ENCODE measurements at regions not wholly inside any gene's neighbourhood (a gene's known extent, or its start where the extent isn't known, plus 50 kb on each side); places are given as distances from the start of the nearest gene placed in this dataset.

DNA sequence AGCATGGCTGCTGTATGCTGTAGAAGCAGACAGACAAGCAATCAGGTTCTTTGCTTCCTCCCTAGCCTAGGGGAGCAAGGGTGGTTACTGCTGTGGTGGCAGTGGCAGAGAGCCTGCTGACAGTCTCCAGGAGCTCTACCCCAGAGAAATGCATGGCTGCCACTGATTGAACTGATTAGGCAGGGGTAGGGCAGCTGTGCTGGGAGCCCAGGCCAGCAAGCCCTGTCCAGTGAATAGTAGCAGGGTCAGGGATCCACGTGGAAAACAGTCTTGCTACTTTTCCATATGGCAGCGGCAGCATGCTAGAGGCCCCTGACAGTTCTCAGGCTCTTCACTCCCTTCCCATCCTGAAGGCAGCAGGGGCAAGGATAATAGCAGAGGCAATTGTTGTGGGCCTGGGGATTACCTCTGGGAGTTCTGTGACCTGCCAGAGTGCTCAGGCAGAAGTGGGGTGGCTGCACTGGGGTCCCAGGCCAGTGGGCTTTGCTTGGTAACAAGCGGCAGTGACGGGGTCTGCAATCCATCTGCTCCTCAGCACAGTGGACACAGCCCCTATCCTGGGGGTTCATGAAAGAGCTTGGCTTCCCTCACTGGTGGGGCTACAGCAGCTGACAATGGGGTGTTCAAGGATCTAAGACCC is 558.8 kb upstream of the GHITM start:
- H3K27ac ChIP-seq: no peak overlapping the region
- TF ChIP-seq ZFX (IDR thresholded peaks at IDR 0.05): no peak
- TF ChIP-seq, protein P1, sequence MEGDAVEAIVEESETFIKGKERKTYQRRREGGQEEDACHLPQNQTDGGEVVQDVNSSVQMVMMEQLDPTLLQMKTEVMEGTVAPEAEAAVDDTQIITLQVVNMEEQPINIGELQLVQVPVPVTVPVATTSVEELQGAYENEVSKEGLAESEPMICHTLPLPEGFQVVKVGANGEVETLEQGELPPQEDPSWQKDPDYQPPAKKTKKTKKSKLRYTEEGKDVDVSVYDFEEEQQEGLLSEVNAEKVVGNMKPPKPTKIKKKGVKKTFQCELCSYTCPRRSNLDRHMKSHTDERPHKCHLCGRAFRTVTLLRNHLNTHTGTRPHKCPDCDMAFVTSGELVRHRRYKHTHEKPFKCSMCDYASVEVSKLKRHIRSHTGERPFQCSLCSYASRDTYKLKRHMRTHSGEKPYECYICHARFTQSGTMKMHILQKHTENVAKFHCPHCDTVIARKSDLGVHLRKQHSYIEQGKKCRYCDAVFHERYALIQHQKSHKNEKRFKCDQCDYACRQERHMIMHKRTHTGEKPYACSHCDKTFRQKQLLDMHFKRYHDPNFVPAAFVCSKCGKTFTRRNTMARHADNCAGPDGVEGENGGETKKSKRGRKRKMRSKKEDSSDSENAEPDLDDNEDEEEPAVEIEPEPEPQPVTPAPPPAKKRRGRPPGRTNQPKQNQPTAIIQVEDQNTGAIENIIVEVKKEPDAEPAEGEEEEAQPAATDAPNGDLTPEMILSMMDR (conservative IDR thresholded peaks at IDR 0.05): no peak

DNA sequence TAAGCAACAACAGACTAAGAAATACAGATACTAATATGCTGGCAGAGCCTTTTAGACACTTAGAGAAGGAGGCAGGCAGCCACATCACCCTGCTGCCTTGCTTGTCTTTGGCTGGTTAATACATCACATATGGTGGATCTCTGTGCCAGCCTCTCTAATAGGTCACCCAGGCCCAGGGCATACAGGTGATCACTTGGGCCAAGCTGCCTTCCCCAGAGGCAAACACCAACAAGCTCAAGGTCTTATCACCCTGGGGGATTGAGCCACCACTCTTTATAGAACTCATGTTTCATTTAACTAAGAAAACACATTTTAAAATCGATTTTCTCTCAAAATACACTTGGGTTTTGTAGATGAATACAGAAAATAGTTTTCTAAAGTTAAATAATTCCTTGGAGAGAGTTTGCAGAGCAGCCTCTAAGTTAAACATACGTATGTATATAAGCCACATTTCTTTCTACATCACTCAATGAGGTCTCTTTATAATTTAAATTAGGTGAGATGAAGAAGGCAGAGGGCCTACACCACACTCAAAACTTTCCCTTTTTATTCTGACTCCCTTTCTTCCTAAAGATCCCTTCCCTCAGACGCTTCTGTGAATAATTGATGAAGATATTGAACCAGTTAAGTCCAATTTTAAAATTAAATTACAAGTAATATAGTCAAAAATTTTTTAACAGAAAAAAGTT is 556.8 kb upstream of the GHITM start:
- TF ChIP-seq ZFX (IDR thresholded peaks at IDR 0.05): no peak
- TF ChIP-seq, protein P1 (conservative IDR thresholded peaks at IDR 0.05): no peak
- H3K27ac ChIP-seq: no peak overlapping the region

DNA sequence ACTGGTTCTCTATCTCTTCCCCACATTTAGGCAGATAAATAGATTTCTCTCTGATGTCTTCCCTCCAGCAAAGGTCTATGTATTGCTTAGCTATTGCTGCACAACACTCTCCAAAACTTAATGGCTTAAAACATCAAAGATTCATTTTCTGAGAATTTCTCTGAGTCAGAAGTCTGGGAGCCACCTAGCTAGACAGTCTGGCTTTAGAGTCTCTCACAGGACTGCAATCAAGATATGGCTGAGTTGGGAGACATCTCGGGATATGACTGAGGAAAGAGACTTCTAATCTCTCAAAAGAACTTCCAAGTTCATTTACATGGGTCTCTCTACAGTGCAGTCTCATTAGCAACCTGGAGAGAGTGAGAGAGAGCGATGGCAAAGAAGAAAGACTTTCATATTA is 553.6 kb upstream of the GHITM start:
- no peak for TF ChIP-seq ZFX (IDR thresholded peaks at IDR 0.05)
- TF ChIP-seq, protein P1 (conservative IDR thresholded peaks at IDR 0.05): no peak
- H3K27ac ChIP-seq: no peak overlapping the region

DNA sequence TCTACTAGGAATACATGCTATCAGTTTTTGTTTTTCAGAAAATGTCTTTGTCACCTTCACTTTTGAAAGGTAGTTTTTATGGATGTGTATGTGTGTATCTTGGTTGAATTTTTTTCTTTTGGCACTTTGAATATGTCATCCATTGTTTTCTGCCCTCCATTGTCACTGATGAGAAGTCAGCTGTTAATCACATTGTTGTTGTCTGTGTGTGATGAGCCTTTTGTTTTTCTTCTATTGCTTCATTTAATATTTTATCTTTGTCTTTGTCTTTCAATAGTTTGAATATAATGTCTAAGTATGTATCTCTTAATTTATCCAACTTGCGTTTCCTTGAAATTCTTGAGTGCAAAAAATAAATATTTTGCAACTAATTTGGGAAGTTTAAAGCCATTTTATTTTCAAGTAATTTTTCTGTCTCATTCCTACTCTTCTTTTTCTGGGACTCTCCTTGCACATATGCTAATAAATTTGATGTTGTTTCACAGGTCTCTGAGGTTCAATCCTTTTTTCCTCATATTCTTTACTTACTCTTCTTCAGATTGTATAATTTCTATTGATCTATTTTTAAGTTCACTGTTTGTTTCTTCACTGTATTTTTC is 546.9 kb upstream of the GHITM start:
- TF ChIP-seq, protein P1 (conservative IDR thresholded peaks at IDR 0.05): no peak
- no peak for TF ChIP-seq ZFX (IDR thresholded peaks at IDR 0.05)
- H3K27ac ChIP-seq: no peak overlapping the region

DNA sequence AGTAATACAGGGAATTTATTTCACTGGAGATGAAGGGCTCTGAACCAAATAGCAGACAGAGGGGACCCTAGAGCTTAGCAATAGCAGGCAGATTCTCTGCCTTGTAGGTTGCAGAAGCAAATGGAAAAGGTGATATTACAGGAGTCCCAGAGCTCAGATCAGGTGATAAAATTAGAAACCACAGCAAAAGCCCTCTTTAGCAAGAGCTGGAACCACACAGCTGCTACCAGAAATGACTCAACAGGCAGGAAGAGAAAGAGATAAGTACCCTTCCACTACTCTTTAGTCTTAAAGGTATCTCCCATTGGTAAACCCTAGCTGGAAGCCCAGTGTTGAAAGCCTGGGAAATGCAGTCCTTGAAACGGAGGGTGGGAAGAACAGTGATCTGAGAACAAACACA is 535.6 kb upstream of the GHITM start:
- H3K27ac ChIP-seq: no peak overlapping the region
- TF ChIP-seq ZFX (IDR thresholded peaks at IDR 0.05): no peak
- TF ChIP-seq, protein P1 (conservative IDR thresholded peaks at IDR 0.05): no peak

DNA sequence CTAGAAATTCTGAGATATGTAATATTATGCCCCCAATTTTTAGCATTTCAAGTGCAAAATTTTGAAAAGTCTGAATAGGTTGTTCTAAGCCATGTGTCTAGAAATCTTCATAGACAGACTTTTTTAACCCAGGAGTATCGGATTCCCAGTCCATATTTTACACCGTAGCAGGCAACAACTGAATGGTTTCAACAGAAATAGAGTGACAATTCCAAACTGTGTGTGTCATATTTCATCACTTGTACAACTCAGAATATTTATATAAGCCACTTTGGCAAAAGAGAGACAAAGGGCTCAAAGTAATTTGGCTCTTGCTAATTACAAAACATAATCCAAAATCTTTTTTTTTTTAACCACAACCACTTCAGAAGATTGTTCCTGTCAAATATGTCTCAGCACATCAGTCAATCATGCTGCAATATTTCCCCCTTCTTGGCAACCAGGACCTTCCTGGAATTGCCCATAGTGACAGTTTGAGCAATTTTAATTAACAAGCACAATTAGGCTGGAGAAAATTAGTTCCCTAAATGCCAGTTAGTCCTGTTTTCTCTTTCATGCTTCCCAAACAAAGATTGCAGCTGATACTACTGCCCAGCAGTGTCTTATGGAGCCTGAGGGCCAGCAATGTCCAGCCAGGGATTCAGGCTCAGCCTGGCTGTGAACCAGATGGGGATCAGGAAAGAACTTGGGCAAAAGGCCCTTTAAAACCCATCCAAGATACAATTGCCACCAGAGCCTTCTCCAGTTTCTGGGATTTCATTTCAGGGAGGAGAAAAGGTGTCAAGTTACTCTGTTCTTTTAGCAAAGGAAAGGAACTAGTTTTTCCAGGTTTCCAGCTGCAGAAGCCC is 533.3 kb upstream of the GHITM start:
- H3K27ac ChIP-seq: no peak overlapping the region; the same call in 1 of the 2 replicates
- no peak for TF ChIP-seq ZFX (IDR thresholded peaks at IDR 0.05)
- TF ChIP-seq, protein P1 (conservative IDR thresholded peaks at IDR 0.05): no peak

All from C4-2B (cell line).